CD14-positive monocyte (primary cell): ENCODE measurements at regions not wholly inside any gene's neighbourhood (a gene's known extent, or its start where the extent isn't known, plus 50 kb on each side); places are given as distances from the start of the nearest gene placed in this dataset.

ENCODE experiments used
- DNase-seq, 3 donors: peaks; one replicate each; pipeline ENCODE4 v3.0.0-alpha.2; 2011 to 2022
- H2AFZ ChIP-seq: 2 replicates; pipeline ENCODE4 v1.6.0; 2012; ENCODE audit warnings: mild to moderate bottlenecking, low read depth, low read length, inconsistent platforms; ENCODE audit not compliant: insufficient read depth, poor library complexity, severe bottlenecking
- H3K27ac ChIP-seq, 2 donors: 1 replicate in 1 of 2; 2 replicates in 1 of 2; pipeline ENCODE4 v1.5.1; 2012 to 2013; ENCODE audit warnings: low read length in 2 of 2, control low read depth in 1 of 2, inconsistent platforms in 1 of 2, low read depth in 1 of 2, mild to moderate bottlenecking in 1 of 2
- H3K27me3 ChIP-seq, 2 donors: one replicate each; pipeline versions ENCODE4 v1.6.0 to v1.6.1; 2011 to 2013; ENCODE audit warnings: low read length in 2 of 2; ENCODE audit not compliant: control insufficient read depth in 2 of 2, insufficient read depth in 2 of 2
- H3K36me3 ChIP-seq, 2 donors: replicated peaks in 1 of 2; 1 replicate in 1 of 2; 2 replicates in 1 of 2; pipeline versions ENCODE4 v1.5.1 to v1.6.1; 2012 to 2013; ENCODE audit warnings: low read length in 2 of 2, control low read depth in 1 of 2, inconsistent platforms in 1 of 2, mild to moderate bottlenecking in 1 of 2; ENCODE audit not compliant: insufficient read depth in 2 of 2, control insufficient read depth in 1 of 2
- H3K4me1 ChIP-seq, 2 donors: 1 replicate in 1 of 2; 2 replicates in 1 of 2; pipeline versions ENCODE4 v1.5.1 to v1.6.1; 2012 to 2013; ENCODE audit warnings: low read length in 2 of 2, control low read depth in 1 of 2, inconsistent platforms in 1 of 2, mild to moderate bottlenecking in 1 of 2, moderate library complexity in 1 of 2; ENCODE audit not compliant: insufficient read depth in 2 of 2, control insufficient read depth in 1 of 2
- H3K4me2 ChIP-seq: replicated peaks from 2 replicates; pipeline ENCODE3; 2012; ENCODE audit warnings: low read length, moderate library complexity, mild to moderate bottlenecking; ENCODE audit not compliant: poor library complexity, severe bottlenecking; ENCODE audit errors: extremely low read depth
- H3K4me3 ChIP-seq, 3 experiments: fragments of 200-600 bp in 1 of 3; sonication (generic) in 1 of 3; replicated peaks in 1 of 3; 1 replicate in 2 of 3; 2 replicates in 1 of 3; pipeline ENCODE4 v1.5.1; 2011 to 2013; ENCODE audit warnings: low read length in 3 of 3, mild to moderate bottlenecking in 3 of 3, control low read depth in 2 of 3, low read depth in 2 of 3, inconsistent platforms in 1 of 3, moderate library complexity in 1 of 3
- H3K79me2 ChIP-seq: 2 replicates; pipeline ENCODE4 v1.6.0; 2012; ENCODE audit warnings: mild to moderate bottlenecking, control low read depth, inconsistent platforms, low read length, moderate library complexity; ENCODE audit not compliant: insufficient read depth
- H3K9ac ChIP-seq: 2 replicates; pipeline ENCODE4 v1.6.0; 2017; ENCODE audit warnings: low read length, mild to moderate bottlenecking; ENCODE audit not compliant: insufficient read depth, poor library complexity, severe bottlenecking
- H3K9me3 ChIP-seq, 2 donors: replicated peaks in 1 of 2; 1 replicate in 1 of 2; 2 replicates in 1 of 2; pipeline versions ENCODE4 v1.5.1 to v1.6.1; 2012 to 2013; ENCODE audit warnings: low read length in 2 of 2, control low read depth in 1 of 2; ENCODE audit not compliant: control insufficient read depth in 1 of 2, insufficient read depth in 1 of 2
- H4K20me1 ChIP-seq: 2 replicates; pipeline ENCODE4 v1.6.0; 2012; ENCODE audit warnings: mild to moderate bottlenecking, low read length, control low read depth, moderate library complexity; ENCODE audit not compliant: insufficient read depth
- H3K27ac Mint-ChIP-seq, 7 donors: one replicate each; pipeline ENCODE4 v1.8.0; 2020; ENCODE audit warnings: mild to moderate bottlenecking in 7 of 7, mixed read lengths in 7 of 7, moderate library complexity in 6 of 7, inconsistent platforms in 2 of 7
- H3K27me3 Mint-ChIP-seq, 3 donors: one replicate each; pipeline ENCODE4 v1.8.0; 2021 to 2022; ENCODE audit warnings: low read depth in 3 of 3, mild to moderate bottlenecking in 3 of 3, mixed read lengths in 3 of 3, moderate library complexity in 3 of 3, inconsistent platforms in 1 of 3
- H3K36me3 Mint-ChIP-seq, 2 donors: one replicate each; pipeline ENCODE4 v1.8.0; 2020; ENCODE audit warnings: mixed read lengths in 2 of 2, inconsistent platforms in 1 of 2, mild to moderate bottlenecking in 1 of 2
- H3K4me1 Mint-ChIP-seq: one replicate; pipeline ENCODE4 v1.8.0; 2020; ENCODE audit warnings: mild to moderate bottlenecking, mixed read lengths
- H3K4me3 Mint-ChIP-seq, 2 donors: one replicate each; pipeline ENCODE4 v1.8.0; 2020; ENCODE audit warnings: mild to moderate bottlenecking in 2 of 2, mixed read lengths in 2 of 2, moderate library complexity in 1 of 2
- H3K9me3 Mint-ChIP-seq, 7 donors: one replicate each; pipeline ENCODE4 v1.8.0; 2020 to 2022; ENCODE audit warnings: mixed read lengths in 7 of 7, mild to moderate bottlenecking in 6 of 7, moderate library complexity in 6 of 7, inconsistent platforms in 2 of 7
- CTCF ChIP-seq: fragments of 200-600 bp; IDR thresholded peaks from one replicate; pipeline ENCODE4 v1.8.0; 2022; ENCODE audit warnings: antibody characterized with exemption, mild to moderate bottlenecking
- WGBS: methylation state at CpG from one replicate; pipeline ENCODE4 v1.1.5; 2013; ENCODE audit warnings: missing lambda C conversion rate; ENCODE audit not compliant: insufficient coverage; 5-methylcytosine and 5-hydroxymethylcytosine counted together
- intact Hi-C, 2 donors: fragments of 100-400 bp; cut with micrococcal nuclease; formaldehyde crosslinking; loops; one replicate each; pipeline versions ENCODE4 v1.15.0 to v1.15.1; 2023

GRCh38 chr6:126614642-126615504 is 275.0 kb downstream of the CENPW start:
- no peak for DNase-seq
- H3K27me3 Mint-ChIP-seq = peaks cover 0 to 2% (median 0%) of the 10 kb centered on the region in 3 donors
- no peak overlapping the region for H3K27ac Mint-ChIP-seq
- Histone ChIP-seq H3K9me3 (peaks cover 0 to 12% of the 10 kb centered on the region in 2 donors), H3K27ac (no peak overlapping the region), H3K4me1 (no peaks in the 10 kb centered on the region), H3K36me3 (no peaks in the 10 kb centered on the region), H3K9ac (no peak overlapping the region), H3K4me2 (no peak overlapping the region), H4K20me1 (no peaks in the 10 kb centered on the region), H3K79me2 (no peaks in the 10 kb centered on the region), H3K4me3 (no peak overlapping the region), H2AFZ (no peak overlapping the region), H3K27me3 (no peaks in the 10 kb centered on the region)
- no peaks in the 10 kb centered on the region for H3K4me1 Mint-ChIP-seq
- TF ChIP-seq CTCF = no peak
- no peak overlapping the region for H3K4me3 Mint-ChIP-seq
- no peaks in the 10 kb centered on the region for H3K36me3 Mint-ChIP-seq
- H3K9me3 Mint-ChIP-seq = peaks cover 2 to 16% (median 12%) of the 10 kb centered on the region in 7 donors
- intact Hi-C loops = no loop called here
- 60% methylated on average over 2 of the region's 6 CpGs for WGBS

GRCh38 chr6:126616866-126617265 is 277.0 kb downstream of the CENPW start:
- intact Hi-C loops = no loop called here
- TF ChIP-seq CTCF = no peak
- Histone ChIP-seq H3K4me1 (no peaks in the 10 kb centered on the region), H3K9me3 (peaks cover 0 to 12% of the 10 kb centered on the region in 2 donors), H3K9ac (no peak overlapping the region), H3K36me3 (no peaks in the 10 kb centered on the region), H2AFZ (no peak overlapping the region), H3K27ac (no peak overlapping the region), H4K20me1 (no peaks in the 10 kb centered on the region), H3K79me2 (no peaks in the 10 kb centered on the region), H3K27me3 (no peaks in the 10 kb centered on the region), H3K4me2 (no peak overlapping the region), H3K4me3 (no peak overlapping the region)
- no CpG with 5 or more reads among the region's 2 CpGs for WGBS
- no peak overlapping the region for H3K27ac Mint-ChIP-seq
- H3K9me3 Mint-ChIP-seq = peaks cover 2 to 12% (median 8%) of the 10 kb centered on the region in 7 donors
- DNase-seq = no peak
- H3K27me3 Mint-ChIP-seq = peaks cover 0 to 2% (median 0%) of the 10 kb centered on the region in 3 donors
- no peaks in the 10 kb centered on the region for H3K36me3 Mint-ChIP-seq
- no peaks in the 10 kb centered on the region for H3K4me1 Mint-ChIP-seq
- no peak overlapping the region for H3K4me3 Mint-ChIP-seq
